Hepatocyte (in vitro differentiated cells): ENCODE measurements at regions not wholly inside any gene's neighbourhood (a gene's known extent, or its start where the extent isn't known, plus 50 kb on each side); places are given as distances from the start of the nearest gene placed in this dataset.

Experiments used
- DNase-seq: peaks from one replicate; pipeline ENCODE4 v3.0.0-alpha.2; 2016; ENCODE audit warnings: low spot score
- H2AFZ ChIP-seq: fragments of 200-600 bp; sonication (generic); 2 replicates; pipeline ENCODE4 v1.6.0; 2016; ENCODE audit warnings: antibody characterized with exemption, mild to moderate bottlenecking
- H3K27ac ChIP-seq: fragments of 200-600 bp; sonication (generic); 2 replicates; pipeline ENCODE4 v1.5.1; 2016; ENCODE audit warnings: mild to moderate bottlenecking
- H3K27me3 ChIP-seq: fragments of 200-600 bp; sonication (generic); 2 replicates; pipeline ENCODE4 v1.6.1; 2016
- H3K36me3 ChIP-seq: fragments of 200-600 bp; sonication (generic); replicated peaks from 2 replicates; pipeline ENCODE4 v1.5.1; 2016; ENCODE audit warnings: low read depth; ENCODE audit not compliant: insufficient read depth
- H3K4me1 ChIP-seq: fragments of 200-600 bp; sonication (generic); 2 replicates; pipeline ENCODE4 v1.5.1; 2016; ENCODE audit warnings: mild to moderate bottlenecking, moderate library complexity; ENCODE audit not compliant: insufficient read depth
- H3K4me2 ChIP-seq: fragments of 200-600 bp; sonication (generic); 2 replicates; pipeline ENCODE4 v1.6.0; 2016
- H3K4me3 ChIP-seq: fragments of 200-600 bp; sonication (generic); 2 replicates; pipeline ENCODE4 v1.5.1; 2016; ENCODE audit warnings: mild to moderate bottlenecking
- H3K79me2 ChIP-seq: fragments of 200-600 bp; sonication (generic); 2 replicates; pipeline ENCODE4 v1.6.0; 2017; ENCODE audit warnings: mild to moderate bottlenecking
- H3K9me2 ChIP-seq: fragments of 200-600 bp; sonication (generic); replicated peaks from 2 replicates; pipeline ENCODE4 v1.6.0; 2017; ENCODE audit warnings: mild to moderate bottlenecking; ENCODE audit not compliant: insufficient read depth
- H3K9me3 ChIP-seq: fragments of 200-600 bp; sonication (generic); 2 replicates; pipeline ENCODE4 v1.5.1; 2016; ENCODE audit warnings: low read depth, mild to moderate bottlenecking
- H4K20me1 ChIP-seq: fragments of 200-600 bp; sonication (generic); 2 replicates; pipeline ENCODE4 v1.6.0; 2016; ENCODE audit warnings: mild to moderate bottlenecking; ENCODE audit not compliant: insufficient read depth, poor library complexity, severe bottlenecking
- EZH2 ChIP-seq: fragments of 200-600 bp; sonication (generic); IDR thresholded peaks from 2 replicates; pipeline ENCODE4 v1.6.1; 2016; ENCODE audit warnings: antibody characterized with exemption, mild to moderate bottlenecking, borderline replicate concordance
- EZH2phosphoT487 ChIP-seq: fragments of 200-600 bp; sonication (generic); IDR thresholded peaks from one replicate; pipeline ENCODE4 v1.6.1; 2018; ENCODE audit warnings: antibody characterized with exemption, mild to moderate bottlenecking, low read depth, moderate library complexity; ENCODE audit not compliant: unreplicated experiment, severe bottlenecking
- WGBS: methylation state at CpG from one replicate; pipeline ENCODE4 v1.1.6; 2016; ENCODE audit warnings: low lambda C conversion rate; ENCODE audit errors: missing lambda C conversion rate; 5-methylcytosine and 5-hydroxymethylcytosine counted together
- TF ChIP-seq, protein P1 (sequence below): fragments of 200-600 bp; sonication (generic); IDR thresholded peaks from 2 replicates; pipeline ENCODE4 v1.5.1; 2016; ENCODE audit warnings: antibody characterized with exemption, mild to moderate bottlenecking; ENCODE audit not compliant: poor library complexity

DNA sequence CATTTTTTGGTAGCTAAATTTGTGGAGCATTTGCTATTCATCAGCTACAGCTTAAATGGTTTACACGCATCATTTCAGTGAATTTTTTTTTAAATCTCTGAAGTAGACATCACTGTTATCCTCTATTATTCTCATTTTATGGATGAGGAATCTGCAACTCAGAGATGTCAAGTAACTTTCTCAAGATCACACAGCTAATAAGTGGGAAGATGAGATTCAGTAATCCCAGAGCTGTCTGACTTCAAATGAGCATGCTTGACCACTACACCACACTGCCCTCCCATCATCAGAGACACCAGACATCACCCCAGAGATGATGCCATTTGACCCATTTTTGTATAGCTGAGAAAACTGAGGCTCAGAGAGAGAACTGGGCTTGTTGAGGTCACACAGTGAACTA is 116.4 kb downstream of the RRAGC start:
- no peak for DNase-seq
- Histone ChIP-seq H3K27me3 (no peaks in the 10 kb centered on the region), H3K4me1 (no peaks in the 10 kb centered on the region), H3K79me2 (no peaks in the 10 kb centered on the region), H3K9me2 (no peaks in the 10 kb centered on the region), H3K4me2 (no peak overlapping the region), H3K4me3 (no peak overlapping the region), H3K27ac (no peak overlapping the region), H3K36me3 (no peaks in the 10 kb centered on the region), H4K20me1 (no peaks in the 10 kb centered on the region), H3K9me3 (no peaks in the 10 kb centered on the region), H2AFZ (no peak overlapping the region)
- 91% methylated on average over 1 of the region's 1 CpG for WGBS
- TF ChIP-seq EZH2phosphoT487 (no peak), EZH2 (no peak)
- TF ChIP-seq, protein P1, sequence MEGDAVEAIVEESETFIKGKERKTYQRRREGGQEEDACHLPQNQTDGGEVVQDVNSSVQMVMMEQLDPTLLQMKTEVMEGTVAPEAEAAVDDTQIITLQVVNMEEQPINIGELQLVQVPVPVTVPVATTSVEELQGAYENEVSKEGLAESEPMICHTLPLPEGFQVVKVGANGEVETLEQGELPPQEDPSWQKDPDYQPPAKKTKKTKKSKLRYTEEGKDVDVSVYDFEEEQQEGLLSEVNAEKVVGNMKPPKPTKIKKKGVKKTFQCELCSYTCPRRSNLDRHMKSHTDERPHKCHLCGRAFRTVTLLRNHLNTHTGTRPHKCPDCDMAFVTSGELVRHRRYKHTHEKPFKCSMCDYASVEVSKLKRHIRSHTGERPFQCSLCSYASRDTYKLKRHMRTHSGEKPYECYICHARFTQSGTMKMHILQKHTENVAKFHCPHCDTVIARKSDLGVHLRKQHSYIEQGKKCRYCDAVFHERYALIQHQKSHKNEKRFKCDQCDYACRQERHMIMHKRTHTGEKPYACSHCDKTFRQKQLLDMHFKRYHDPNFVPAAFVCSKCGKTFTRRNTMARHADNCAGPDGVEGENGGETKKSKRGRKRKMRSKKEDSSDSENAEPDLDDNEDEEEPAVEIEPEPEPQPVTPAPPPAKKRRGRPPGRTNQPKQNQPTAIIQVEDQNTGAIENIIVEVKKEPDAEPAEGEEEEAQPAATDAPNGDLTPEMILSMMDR: no peak

DNA sequence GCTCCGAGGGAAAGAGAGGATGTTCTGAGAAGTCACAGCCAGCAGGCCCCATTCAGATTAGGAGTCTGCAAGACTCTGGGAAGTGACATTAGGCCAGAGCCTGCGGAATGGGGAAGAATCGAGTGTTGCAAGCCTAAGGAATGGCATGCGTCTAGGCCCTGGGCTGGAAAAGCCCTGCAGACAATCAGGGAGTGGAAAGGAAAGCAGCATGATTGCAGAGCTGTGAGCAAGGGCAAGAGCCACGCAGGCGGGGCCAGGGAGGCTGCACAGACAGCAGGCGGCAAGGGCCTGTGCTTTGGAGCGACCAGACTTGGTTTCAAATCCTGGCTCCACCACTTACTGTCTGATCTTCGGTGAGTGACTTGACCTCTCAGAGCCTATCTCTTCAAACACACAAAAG is 118.2 kb downstream of the RRAGC start:
- TF ChIP-seq, protein P1: no peak
- TF ChIP-seq EZH2phosphoT487 (no peak), EZH2 (no peak)
- Histone ChIP-seq H3K9me3 (no peaks in the 10 kb centered on the region), H3K4me3 (no peak overlapping the region), H3K4me1 (no peaks in the 10 kb centered on the region), H2AFZ (no peak overlapping the region), H3K27me3 (no peaks in the 10 kb centered on the region), H4K20me1 (no peaks in the 10 kb centered on the region), H3K36me3 (no peaks in the 10 kb centered on the region), H3K4me2 (no peak overlapping the region), H3K79me2 (no peaks in the 10 kb centered on the region), H3K9me2 (no peaks in the 10 kb centered on the region), H3K27ac (no peak overlapping the region)
- peak; percentile 55 for DNase-seq
- WGBS: 51% methylated on average over 9 of the region's 9 CpGs

DNA sequence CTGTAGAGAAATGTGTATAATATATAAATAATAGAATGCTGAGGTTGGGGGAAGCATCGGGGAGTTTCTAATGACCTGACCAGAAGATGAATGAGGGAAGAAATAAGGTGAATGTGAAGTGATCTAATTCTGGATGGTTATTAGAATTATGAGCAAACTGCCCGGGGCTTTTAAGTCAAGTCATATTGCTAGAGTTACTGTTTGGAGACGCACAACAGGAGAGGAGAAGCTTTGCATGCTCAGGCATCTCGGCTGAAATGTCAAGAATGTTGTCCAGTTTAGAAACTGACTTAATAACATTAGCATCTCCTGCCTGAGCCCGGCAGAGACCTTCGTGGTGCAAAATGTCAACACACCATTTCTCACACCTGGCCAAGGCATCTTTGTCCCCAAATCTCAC is 119.1 kb downstream of the RRAGC start:
- H3K79me2 ChIP-seq: no peaks in the 10 kb centered on the region
- H3K9me3 ChIP-seq: no peaks in the 10 kb centered on the region
- DNase-seq: peak; percentile 22
- H3K27ac ChIP-seq: peak overlapping the region; percentile 66
- no peak overlapping the region for H2AFZ ChIP-seq
- WGBS: 52% methylated on average over 6 of the region's 6 CpGs
- H3K4me3 ChIP-seq: no peak overlapping the region
- H3K36me3 ChIP-seq: no peaks in the 10 kb centered on the region
- H3K9me2 ChIP-seq: no peaks in the 10 kb centered on the region
- H3K4me1 ChIP-seq: no peaks in the 10 kb centered on the region
- no peaks in the 10 kb centered on the region for H3K27me3 ChIP-seq
- TF ChIP-seq, protein P1: no peak
- TF ChIP-seq EZH2: no peak
- no peak for TF ChIP-seq EZH2phosphoT487
- no peak overlapping the region for H3K4me2 ChIP-seq
- no peaks in the 10 kb centered on the region for H4K20me1 ChIP-seq

DNA sequence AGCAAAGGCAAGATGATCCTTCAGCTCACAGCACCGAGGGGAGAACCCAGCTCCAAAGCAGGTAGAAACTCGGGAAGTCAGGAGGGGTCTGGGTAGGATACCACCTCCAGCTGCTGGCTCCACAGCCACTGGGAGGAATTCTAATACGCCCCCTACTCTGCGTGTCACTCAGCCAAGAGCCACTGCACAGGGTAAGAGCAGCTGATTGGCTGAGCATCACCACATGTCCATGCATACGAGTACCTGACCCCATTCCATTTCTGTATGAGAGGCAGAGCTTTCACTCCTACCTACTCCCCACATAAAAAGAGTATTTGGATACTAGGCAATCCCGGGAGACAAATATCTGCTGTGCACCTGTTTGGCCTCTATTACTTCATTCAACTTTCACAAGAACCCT is 121.4 kb downstream of the RRAGC start:
- Histone ChIP-seq H4K20me1 (no peaks in the 10 kb centered on the region), H3K27me3 (peaks cover 3% of the 10 kb centered on the region), H3K27ac (no peak overlapping the region), H3K9me2 (no peaks in the 10 kb centered on the region), H3K79me2 (no peaks in the 10 kb centered on the region), H2AFZ (no peak overlapping the region), H3K9me3 (no peaks in the 10 kb centered on the region), H3K4me3 (no peak overlapping the region), H3K4me1 (no peaks in the 10 kb centered on the region), H3K36me3 (no peaks in the 10 kb centered on the region), H3K4me2 (no peak overlapping the region)
- WGBS: 83% methylated on average over 6 of the region's 6 CpGs
- TF ChIP-seq, protein P1: no peak
- TF ChIP-seq EZH2 (no peak), EZH2phosphoT487 (no peak)
- DNase-seq: no peak
